ENCODE measurements at regions not wholly inside any gene's neighbourhood (a gene's known extent, or its start where the extent isn't known, plus 50 kb on each side); places are given as distances from the start of the nearest gene placed in this dataset.

DNA sequence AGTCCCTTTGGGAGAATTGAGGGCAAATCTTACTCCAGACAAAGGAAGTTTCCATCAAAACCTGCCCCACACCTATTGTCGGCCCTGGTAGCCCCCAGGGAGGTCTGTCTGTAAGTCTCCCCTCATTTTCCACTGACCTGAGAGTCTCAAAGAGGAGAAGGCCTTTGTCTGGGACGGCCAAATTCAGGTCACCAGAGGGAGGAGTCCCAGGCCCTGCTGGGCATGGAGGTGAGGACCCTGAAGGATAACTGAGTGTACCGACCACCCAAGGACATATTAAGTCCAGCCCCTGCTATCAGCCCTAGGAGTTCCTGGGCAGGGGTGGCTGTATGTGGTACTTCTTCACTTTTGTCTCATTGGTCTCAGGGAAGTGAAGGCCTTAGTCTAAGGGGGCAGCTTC, 229.9 kb downstream of the FGF13 start:
- no CpG with 5 or more reads among the region's 3 CpGs for WGBS (ENCODE audit: extremely low coverage, insufficient read length, low lambda C conversion rate)
- Histone ChIP-seq H4K20me1 (ENCODE audit: control insufficient read depth, insufficient read depth, insufficient read length) (no peaks in the 10 kb centered on the region), H3K23me2 (ENCODE audit: insufficient read length, low read depth, low read length, poor library complexity, severe bottlenecking) (no peaks in the 10 kb centered on the region), H2BK15ac (ENCODE audit: low read depth, low read length) (no peak overlapping the region), H3K9me3 (ENCODE audit: control insufficient read depth, low read depth, low read length) (peaks cover 8% of the 10 kb centered on the region), H2BK5ac (ENCODE audit: insufficient read length, low read length) (no peak overlapping the region), H4K8ac (replicated peaks; ENCODE audit: insufficient read length, low read depth, low read length) (no peak overlapping the region), H3K14ac (ENCODE audit: insufficient read depth, low read length) (no peak overlapping the region), H3K79me1 (ENCODE audit: insufficient read depth, low read depth, low read length, poor library complexity, severe bottlenecking) (no peaks in the 10 kb centered on the region), H2AK5ac (ENCODE audit: insufficient read length, low read length) (no peak overlapping the region), H3K27ac (ENCODE audit: insufficient read length, low read depth, low read length) (no peak overlapping the region), H3K27me3 (ENCODE audit: insufficient read depth, low read length) (no peaks in the 10 kb centered on the region), H2AFZ (ENCODE audit: low read length) (no peak overlapping the region), H3K23ac (ENCODE audit: insufficient read length, low read depth, low read length) (no peak overlapping the region), H4K91ac (ENCODE audit: insufficient read length, low read depth, low read length) (no peak overlapping the region), H2BK20ac (ENCODE audit: low read depth, low read length, poor library complexity, severe bottlenecking) (no peak overlapping the region), H2BK12ac (ENCODE audit: insufficient read length, low read depth, low read length) (no peak overlapping the region), H3K56ac (ENCODE audit: insufficient read length, low read depth, low read length) (no peak overlapping the region), H3K9ac (ENCODE audit: extremely low read depth, insufficient read length, low read length) (no peak overlapping the region), H3T11ph (ENCODE audit: low read length) (no peak overlapping the region), H2BK120ac (ENCODE audit: low read depth, low read length, poor library complexity, severe bottlenecking) (no peak overlapping the region), H4K5ac (ENCODE audit: insufficient read length, low read depth, low read length) (no peak overlapping the region), H3K18ac (ENCODE audit: insufficient read length, low read depth, low read length) (no peak overlapping the region), H3K4ac (ENCODE audit: low read depth, low read length) (no peak overlapping the region), H3K4me1 (ENCODE audit: insufficient read depth, low read length) (peaks cover 8% of the 10 kb centered on the region; the same call in 1 of the 2 replicates), H3K79me2 (ENCODE audit: insufficient read depth, low read length) (no peaks in the 10 kb centered on the region), H3K4me2 (ENCODE audit: insufficient read depth, insufficient read length, low read length) (no peak overlapping the region)
- H3K36me3 Mint-ChIP-seq (ENCODE audit: insufficient read depth in 1 of 3, low read depth in 3 of 3): peaks cover 0 to 6% (median 0%) of the 10 kb centered on the region in 3 experiments; a peak in 3 of 7 replicates
- TF ChIP-seq, protein P1, sequence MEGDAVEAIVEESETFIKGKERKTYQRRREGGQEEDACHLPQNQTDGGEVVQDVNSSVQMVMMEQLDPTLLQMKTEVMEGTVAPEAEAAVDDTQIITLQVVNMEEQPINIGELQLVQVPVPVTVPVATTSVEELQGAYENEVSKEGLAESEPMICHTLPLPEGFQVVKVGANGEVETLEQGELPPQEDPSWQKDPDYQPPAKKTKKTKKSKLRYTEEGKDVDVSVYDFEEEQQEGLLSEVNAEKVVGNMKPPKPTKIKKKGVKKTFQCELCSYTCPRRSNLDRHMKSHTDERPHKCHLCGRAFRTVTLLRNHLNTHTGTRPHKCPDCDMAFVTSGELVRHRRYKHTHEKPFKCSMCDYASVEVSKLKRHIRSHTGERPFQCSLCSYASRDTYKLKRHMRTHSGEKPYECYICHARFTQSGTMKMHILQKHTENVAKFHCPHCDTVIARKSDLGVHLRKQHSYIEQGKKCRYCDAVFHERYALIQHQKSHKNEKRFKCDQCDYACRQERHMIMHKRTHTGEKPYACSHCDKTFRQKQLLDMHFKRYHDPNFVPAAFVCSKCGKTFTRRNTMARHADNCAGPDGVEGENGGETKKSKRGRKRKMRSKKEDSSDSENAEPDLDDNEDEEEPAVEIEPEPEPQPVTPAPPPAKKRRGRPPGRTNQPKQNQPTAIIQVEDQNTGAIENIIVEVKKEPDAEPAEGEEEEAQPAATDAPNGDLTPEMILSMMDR (conservative IDR thresholded peaks at IDR 0.05): no peak
- H3K9me3 Mint-ChIP-seq: peaks cover 0 to 59% of the 10 kb centered on the region in 2 experiments; a peak in 4 of 5 replicates
- DNase-seq: no peak
- no peaks in the 10 kb centered on the region; the same call in 1 of the 2 replicates for H3K27me3 Mint-ChIP-seq (ENCODE audit: low read depth)
- H3K27ac Mint-ChIP-seq: no peak overlapping the region
- H3K4me1 Mint-ChIP-seq: peaks cover 18 to 21% of the 10 kb centered on the region in 2 experiments
- H3K4me3 Mint-ChIP-seq: no peak overlapping the region

All from H9 (cell line).